ENCODE measurements at regions not wholly inside any gene's neighbourhood (a gene's known extent, or its start where the extent isn't known, plus 50 kb on each side); places are given as distances from the start of the nearest gene placed in this dataset.

GRCh38 chr20:50394569-50394968 lies 115.6 kb upstream of the PTPN1 start:
- WGBS, 2 donors (ENCODE audit: low coverage in 1 of 2): 88 to 100% methylated on average over 7 of the region's 11 CpGs
- Histone ChIP-seq H3K9me3 (no peaks in the 10 kb centered on the region), H3K36me3 (no peaks in the 10 kb centered on the region), H3K4me3 (no peak overlapping the region), H3K27ac (peak overlapping the region; percentile 62 to 90 (median 86)), H3K27me3 (no peaks in the 10 kb centered on the region), H3K4me1 (peaks cover 0 to 56% (median 28%) of the 10 kb centered on the region in 3 donors)
- ATAC-seq: no peak
- TF ChIP-seq EP300 (IDR thresholded peaks at IDR 0.05): no peak
- TF ChIP-seq CTCF (IDR thresholded peaks at IDR 0.05): no peak
- TF ChIP-seq POLR2AphosphoS5 (IDR thresholded peaks at IDR 0.05): no peak
- TF ChIP-seq POLR2A (IDR thresholded peaks at IDR 0.05): no peak

GRCh38 chr20:50395251-50395729 lies 114.9 kb upstream of the PTPN1 start:
- Histone ChIP-seq H3K4me3 (no peak overlapping the region), H3K27me3 (no peaks in the 10 kb centered on the region), H3K9me3 (no peaks in the 10 kb centered on the region), H3K36me3 (no peaks in the 10 kb centered on the region), H3K4me1 (peaks cover 0 to 63% (median 35%) of the 10 kb centered on the region in 3 donors), H3K27ac (peak overlapping the region; percentile 85 to 92 (median 89))
- 10% methylated on average over 2 of the region's 11 CpGs; no CpG with 5 or more reads in 1 of the 2 donors for WGBS, 2 donors (ENCODE audit: low coverage in 1 of 2)
- peak; percentile 92 for ATAC-seq
- TF ChIP-seq POLR2AphosphoS5 (IDR thresholded peaks at IDR 0.05) (peak; percentile 100), POLR2A (IDR thresholded peaks at IDR 0.05) (peak in 1 of 2 donors; percentile 18), CTCF (IDR thresholded peaks at IDR 0.05) (no peak), EP300 (IDR thresholded peaks at IDR 0.05) (peak; percentile 100)

GRCh38 chr20:50395914-50396488 lies 114.2 kb upstream of the PTPN1 start:
- H3K4me3 ChIP-seq: no peak overlapping the region
- no peak for ATAC-seq
- 60 to 96% methylated on average over 1 to 6 of the region's 14 CpGs for WGBS, 2 donors (ENCODE audit: low coverage in 1 of 2)
- peaks cover 0 to 70% (median 37%) of the 10 kb centered on the region in 3 donors for H3K4me1 ChIP-seq
- no peaks in the 10 kb centered on the region for H3K36me3 ChIP-seq
- TF ChIP-seq POLR2A (IDR thresholded peaks at IDR 0.05) (no peak), POLR2AphosphoS5 (IDR thresholded peaks at IDR 0.05) (no peak), CTCF (IDR thresholded peaks at IDR 0.05) (no peak)
- H3K27me3 ChIP-seq: no peaks in the 10 kb centered on the region
- H3K27ac ChIP-seq: peak overlapping the region; percentile 85 to 92 (median 89)
- H3K9me3 ChIP-seq: no peaks in the 10 kb centered on the region

GRCh38 chr20:50396623-50397022 lies 113.6 kb upstream of the PTPN1 start:
- Histone ChIP-seq H3K4me3 (no peak overlapping the region), H3K27me3 (no peaks in the 10 kb centered on the region), H3K9me3 (no peaks in the 10 kb centered on the region), H3K27ac (peak overlapping the region; percentile 85 to 92 (median 89)), H3K36me3 (no peaks in the 10 kb centered on the region), H3K4me1 (peaks cover 0 to 72% (median 37%) of the 10 kb centered on the region in 3 donors)
- ATAC-seq: no peak
- TF ChIP-seq POLR2A (IDR thresholded peaks at IDR 0.05) (no peak), POLR2AphosphoS5 (IDR thresholded peaks at IDR 0.05) (no peak), CTCF (IDR thresholded peaks at IDR 0.05) (no peak)
- 80 to 87% methylated on average over 1 to 3 of the region's 6 CpGs for WGBS, 2 donors (ENCODE audit: low coverage in 1 of 2)

- H3K27ac ChIP-seq: peak overlapping the region; percentile 85 to 92 (median 89)
- no peak overlapping the region for H3K4me3 ChIP-seq
- 100% methylated on average over 1 to 4 of the region's 5 CpGs for WGBS, 2 donors (ENCODE audit: low coverage in 1 of 2)
- ATAC-seq: no peak
- no peaks in the 10 kb centered on the region for H3K36me3 ChIP-seq
- no peak for TF ChIP-seq CTCF (IDR thresholded peaks at IDR 0.05)
- TF ChIP-seq POLR2AphosphoS5 (IDR thresholded peaks at IDR 0.05): no peak
- TF ChIP-seq EP300 (IDR thresholded peaks at IDR 0.05): no peak
- no peak for TF ChIP-seq POLR2A (IDR thresholded peaks at IDR 0.05)
- H3K9me3 ChIP-seq: no peaks in the 10 kb centered on the region
- H3K4me1 ChIP-seq: peaks cover 0 to 72% (median 37%) of the 10 kb centered on the region in 3 donors
- no peaks in the 10 kb centered on the region for H3K27me3 ChIP-seq
Observed at GRCh38 chr20:50397058-50397457, 113.1 kb upstream of the PTPN1 start.

Data from gastroesophageal sphincter (tissue), 4 donors.